HG02970 (cell line): ENCODE measurements at regions not wholly inside any gene's neighbourhood (a gene's known extent, or its start where the extent isn't known, plus 50 kb on each side); places are given as distances from the start of the nearest gene placed in this dataset.
"Not testable (repeated sequence)": the region's sequence is repeated elsewhere in the genome, so short reads cannot be mapped to it uniquely, and the experiment has no call there.

Experiments used
- ATAC-seq: cut with Tn5 transposase; IDR thresholded peaks from one replicate; pipeline ENCODE4 v1.9.1; 2021; ENCODE audit warnings: mild to moderate bottlenecking, moderate library complexity, moderate number of reproducible peaks; ENCODE audit not compliant: unreplicated experiment, low FRiP score

DNA sequence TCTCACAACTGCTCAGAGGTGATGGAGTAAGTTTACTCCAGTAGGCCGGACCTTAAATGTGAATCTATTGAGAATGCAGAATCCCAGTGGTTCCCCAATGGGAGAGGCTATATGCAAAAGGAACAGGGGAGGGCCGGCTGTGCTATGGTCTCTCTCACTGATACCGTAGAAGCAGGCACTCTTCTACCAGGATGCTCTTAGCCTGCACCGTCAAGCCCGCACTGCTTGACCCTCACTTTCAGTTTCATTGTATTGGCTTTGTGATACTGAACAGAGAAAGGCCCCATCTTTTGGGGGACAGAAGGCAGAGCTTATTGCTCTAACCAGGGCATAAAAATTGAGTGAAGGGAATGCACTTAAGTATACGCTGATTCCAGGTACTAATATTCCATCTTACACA lies 615.0 kb upstream of the RGMB start:
- no peak for ATAC-seq

DNA sequence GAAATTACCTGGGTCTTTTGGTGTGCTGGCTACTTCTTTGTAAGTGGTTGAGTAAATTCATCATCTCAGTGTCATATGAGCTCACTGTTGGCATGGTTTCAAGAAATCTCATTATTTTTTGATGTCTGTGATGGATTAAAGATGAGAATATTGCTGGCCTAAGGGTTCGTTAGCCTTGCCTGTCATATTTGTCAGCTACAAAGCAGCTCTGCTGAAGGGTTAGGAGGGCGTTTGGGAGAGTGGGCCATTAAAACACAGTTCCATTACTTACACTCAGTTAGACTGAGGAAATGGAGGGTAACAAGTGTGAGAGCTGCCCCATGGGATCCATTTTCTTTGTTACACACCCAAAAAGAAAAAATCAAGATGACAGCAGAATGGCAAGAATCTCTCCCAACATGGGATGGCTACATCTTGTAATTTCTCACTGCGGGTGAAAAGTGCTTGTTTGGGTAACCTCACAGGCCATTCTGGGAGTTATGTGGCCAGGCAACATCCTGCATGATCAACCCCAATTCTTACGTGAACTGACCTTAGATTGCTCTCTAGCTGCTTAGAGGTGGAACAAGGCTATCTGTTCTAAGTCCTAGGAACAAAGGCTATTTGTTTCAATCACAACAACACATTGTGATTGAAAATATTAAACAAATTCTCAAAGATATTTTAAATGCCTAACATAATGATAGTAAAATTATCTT lies 609.5 kb upstream of the RGMB start:
- no peak for ATAC-seq

DNA sequence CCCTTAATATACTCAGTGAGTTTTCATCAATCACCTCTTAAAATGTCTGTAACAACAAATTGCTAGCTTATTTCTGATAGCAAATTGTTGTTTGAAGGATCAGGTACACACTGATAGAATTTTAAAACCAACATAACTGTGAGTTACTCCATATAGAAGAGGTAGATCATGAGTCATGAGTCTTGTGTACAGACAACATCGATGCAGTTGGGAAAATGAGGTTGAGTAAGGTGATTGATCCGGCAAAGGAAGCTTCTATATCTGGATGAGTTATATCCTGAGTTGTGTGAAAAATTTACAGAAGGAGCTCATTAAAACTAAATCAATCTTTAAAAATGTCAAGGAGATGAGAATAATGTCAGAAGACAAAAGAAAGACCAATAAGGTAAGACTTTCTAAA lies 604.6 kb upstream of the RGMB start:
- no peak for ATAC-seq

DNA sequence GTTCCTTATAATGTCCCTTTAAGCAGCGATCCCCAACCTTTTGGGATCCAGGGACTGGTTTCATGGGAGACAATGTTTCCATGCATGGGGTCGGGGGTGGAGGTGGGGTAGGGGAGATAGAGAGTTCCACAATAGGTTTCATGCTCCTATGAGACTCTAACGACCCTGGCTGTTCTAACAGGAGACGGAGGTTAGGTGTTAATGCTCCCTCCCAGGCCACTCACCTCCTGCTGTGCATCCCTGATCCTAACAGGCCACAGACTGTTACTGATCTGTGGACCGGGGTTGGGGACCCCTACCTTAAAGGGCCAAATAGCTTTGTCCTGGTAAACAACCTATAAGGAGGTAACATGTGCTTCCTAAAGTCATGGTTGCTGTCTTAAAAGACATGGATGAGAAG lies 602.5 kb upstream of the RGMB start:
- no peak for ATAC-seq

DNA sequence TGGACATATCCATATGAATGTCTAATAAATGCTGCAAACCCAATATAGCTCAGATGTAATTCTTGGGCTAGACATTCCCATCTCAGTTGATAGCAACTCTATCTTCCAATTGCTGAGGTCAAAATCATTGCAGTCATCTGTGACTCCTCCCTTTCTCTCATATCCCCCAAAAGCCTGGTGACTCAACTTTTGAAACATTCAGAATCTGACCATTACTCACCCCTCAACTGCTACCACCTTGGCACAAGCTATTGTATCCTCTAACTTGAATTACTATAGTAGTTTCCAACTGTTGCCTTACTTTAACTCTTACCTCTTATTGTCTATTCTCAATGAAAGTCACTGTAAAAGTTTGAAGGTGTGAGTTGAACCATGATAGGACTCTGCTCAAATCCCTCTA lies 600.1 kb upstream of the RGMB start:
- no peak for ATAC-seq

DNA sequence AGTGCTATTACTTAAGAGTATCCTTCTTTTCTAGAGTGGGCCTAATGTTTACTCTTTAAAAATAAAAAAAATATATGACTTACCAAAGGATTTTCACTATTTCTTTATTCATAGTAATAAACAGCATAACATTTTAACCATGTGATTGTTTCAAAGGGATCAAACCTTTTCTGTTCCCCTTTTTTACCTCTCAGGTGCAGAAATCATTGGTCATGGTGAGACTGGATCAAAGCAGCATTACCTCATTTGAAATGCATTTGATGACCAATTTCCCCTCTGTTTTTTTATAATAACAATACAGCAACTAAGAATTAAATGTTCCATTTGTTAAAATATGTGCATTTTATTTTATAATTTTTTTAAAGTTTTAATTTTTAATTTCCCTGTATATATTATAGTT lies 598.0 kb upstream of the RGMB start:
- ATAC-seq: no peak

DNA sequence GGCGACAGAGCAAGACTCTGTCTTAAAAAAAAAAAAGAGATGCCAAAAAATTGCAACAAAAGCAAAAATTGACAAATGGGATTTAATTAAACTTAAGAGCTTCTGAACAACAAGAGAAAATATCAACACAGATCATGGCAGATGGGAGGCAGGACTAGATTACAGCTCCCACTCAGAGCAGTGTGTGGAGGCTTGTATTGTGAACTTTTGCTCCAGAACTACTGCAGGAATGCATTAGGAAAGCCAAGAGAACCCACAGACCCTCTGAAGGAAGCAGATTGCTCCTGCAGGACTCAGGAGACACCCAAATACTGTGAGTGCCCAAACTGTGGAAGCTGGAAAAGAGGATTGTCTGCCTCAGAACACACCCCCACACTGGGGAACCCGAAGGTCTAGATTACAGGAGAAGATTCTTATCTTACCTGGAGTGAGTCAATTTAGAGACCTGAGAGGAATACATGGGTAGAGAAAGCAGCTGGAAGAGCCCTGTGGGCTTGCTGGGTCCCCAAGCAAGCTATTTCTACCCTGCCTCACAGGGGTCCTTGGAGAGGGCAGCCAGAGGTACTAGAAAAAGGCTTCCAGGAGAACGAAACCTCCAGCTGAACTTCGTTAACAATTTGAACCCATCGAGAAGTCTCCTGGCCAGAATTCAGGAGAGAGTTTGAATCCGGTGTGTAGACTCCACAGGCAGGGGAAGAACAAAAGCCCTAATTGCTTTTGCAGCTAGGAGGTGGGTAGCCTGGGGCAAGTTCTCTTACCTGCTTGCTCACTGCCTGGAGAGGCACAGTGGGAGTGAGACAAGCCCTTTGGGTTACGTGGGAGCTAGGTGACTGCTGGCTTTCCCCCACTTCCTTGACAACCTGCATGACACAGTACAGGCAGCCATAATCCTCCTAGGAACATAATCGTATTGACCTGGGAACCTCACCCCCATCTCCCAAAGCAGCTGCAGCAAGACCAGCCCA lies 593.4 kb upstream of the RGMB start:
- no peak for ATAC-seq

DNA sequence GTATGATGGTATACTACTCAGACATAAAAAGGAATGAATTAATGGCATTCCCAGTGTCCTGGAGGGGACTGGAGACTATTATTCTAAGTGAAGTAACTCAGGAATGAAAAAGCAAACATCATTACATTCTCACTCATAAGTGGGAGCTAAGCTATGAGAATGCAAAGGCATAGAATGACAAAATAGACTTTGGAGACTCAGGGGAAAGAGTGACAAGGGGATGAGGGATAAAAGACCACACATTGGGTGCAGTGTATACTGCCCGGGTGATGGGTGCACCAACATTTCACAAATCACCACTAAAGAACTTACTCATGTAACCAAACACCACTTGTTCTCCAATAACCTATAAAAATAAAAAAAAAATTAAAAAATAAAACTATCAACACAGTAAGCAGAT lies 587.3 kb upstream of the RGMB start:
- no peak for ATAC-seq

DNA sequence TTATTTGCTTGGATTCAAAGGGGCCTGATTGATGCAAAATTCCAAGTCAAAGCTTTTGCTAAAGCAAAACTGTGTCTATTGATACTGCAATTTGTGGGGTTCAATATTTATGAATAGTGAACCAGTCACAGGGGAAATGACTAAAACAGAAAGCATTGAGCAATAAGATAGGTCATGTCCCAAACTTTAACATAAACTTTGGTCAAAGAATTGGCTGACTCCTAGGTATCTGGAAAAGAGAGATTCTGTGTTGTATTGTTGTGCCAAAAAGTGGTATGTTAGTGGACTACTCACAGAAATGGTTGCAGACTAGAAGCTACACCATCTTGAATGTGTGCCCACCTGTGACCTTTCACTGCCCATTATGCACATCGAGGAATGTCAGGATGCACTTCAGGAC lies 585.5 kb upstream of the RGMB start:
- no peak for ATAC-seq

DNA sequence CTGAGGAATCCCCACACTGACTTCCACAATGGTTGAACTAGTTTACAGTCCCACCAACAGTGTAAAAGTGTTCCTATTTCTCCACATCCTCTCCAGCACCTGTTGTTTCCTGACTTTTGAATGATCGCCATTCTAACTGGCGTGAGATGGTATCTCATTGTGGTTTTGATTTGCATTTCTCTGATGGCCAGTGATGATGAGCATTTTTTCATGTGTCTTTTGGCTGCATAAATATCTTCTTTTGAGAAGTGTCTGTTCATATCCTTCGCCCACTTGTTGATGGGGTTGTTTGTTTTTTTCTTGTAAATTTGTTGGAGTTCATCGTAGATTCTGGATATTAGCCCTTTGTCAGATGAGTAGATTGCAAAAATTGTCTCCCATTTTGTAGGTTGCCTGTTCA lies 583.1 kb upstream of the RGMB start:
- not testable (repeated sequence) for ATAC-seq

DNA sequence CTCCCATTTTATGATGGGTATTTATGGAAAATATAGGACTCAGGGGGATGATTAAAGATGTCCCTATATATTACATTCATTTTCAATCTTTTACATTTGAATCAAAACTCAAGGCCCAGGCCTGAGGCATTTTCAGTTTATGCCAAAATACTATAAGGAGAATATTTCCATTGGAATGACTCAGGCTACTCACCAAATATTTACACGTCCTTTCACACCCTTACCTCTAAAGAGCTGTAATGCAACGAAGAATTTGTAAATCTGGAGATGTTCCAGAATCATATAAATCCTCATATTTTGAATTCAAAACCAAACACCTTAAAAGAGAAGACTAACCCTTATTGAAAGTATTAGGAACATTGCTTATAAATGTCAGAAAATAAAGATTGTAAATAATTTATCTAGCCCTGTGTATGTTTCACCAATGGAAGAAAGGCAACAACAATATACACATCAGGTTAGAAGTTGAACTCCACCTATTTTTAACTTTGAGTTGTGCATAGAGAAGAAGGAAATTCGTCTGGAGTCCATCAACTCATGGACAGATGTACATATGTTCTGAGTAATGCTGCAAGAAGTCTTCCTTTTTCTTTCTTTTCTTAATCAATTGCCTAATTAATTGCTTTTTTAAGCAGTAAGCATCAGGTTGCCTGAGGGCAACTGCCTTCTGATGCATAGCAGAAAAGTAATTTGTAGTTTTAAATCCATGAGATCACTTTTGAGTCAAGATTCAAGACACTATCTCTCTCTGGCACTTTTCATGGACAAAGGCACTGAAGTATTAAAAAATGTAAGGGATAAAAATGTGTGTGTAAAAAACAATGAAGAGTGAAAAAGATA lies 579.3 kb upstream of the RGMB start:
- ATAC-seq: no peak

DNA sequence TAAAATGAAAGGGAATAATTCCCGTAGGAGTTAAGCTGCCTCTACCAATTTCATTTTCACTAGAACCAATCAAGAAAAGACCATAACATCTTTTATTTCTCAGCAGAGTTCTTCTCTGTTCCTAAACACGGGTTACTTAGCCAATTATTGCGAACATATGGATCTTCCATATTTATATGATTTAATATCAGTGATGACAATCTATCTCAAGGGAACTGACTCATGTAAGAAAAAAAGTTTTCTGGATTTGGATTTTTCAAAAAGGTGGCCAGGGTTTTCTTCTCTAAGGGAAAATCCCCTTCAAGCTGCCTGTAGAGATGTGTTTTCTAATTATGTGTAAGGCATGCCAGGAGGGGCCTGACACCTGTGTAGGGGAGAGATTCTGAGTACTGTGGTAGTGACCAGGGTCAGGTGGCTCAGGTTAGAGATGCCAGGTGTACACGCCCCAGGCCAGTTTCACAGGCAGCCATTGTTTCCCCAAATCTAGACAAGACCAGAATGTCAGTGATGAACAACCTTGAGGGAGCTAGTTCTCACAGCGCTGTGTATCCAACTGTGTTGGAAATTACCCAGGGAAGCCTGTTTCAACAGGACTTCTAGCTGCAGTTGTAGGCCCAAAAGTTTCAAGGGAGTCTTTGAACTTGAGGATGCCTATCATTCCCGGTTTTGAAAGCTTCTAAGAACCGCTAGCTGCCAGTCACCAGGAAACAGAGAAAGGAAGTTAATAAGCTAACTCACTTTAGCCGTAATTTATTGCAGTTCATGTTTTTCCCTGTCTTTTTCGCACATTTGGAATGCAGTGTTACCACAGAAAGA lies 572.5 kb upstream of the RGMB start:
- ATAC-seq: no peak

DNA sequence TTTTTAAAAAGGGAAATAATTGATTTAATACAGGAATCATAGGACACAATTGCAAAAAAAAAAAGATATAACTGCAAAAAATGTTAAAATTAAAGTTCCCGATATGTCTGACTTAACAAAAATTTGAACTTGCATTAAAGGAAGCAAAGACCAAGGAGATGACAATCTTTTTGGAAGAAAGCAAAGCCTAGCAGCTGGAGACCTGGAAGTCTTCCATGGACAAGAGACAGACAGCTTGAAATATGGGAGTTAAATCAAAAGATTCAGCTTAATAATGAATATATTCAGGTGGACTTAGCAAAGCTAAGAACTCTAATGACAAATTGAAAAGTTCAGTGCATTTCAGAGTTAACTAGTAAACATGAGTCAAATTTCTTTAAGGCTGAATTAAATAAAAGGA lies 568.7 kb upstream of the RGMB start:
- no peak for ATAC-seq

DNA sequence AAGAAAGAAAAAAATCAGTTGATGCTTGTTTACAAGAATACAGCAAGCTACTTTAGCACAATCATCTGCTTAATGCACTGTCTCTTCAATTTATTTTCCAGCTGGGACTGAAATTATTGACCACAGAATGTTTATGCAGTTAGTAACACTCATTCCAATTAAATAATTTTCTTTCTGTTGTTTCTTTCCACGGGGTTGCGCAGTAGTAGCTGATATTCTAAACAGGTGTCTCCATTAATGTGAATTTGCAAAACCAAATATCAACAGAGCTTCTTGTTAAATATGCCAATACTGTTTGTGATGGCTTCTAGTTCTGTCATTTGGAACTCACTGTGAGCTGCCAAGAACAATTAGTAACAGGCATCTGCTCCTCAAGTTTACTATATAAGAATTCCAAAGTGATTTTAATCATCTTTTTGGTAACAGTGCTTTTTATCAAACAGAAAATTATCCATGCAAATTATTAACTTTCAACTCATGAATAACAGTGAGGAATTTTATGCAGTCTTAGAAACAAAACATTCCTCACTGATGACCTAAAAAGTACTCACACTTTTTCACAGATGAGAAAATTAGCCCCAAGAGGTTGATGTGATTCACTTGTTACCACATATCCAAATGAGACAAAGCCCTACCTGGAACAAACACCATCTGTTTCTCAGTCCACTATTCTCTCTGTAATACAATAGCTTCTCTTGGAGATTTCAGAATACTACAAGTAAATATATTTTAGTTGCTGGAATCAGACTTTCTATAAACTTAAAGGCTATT lies 567.6 kb upstream of the RGMB start:
- no peak for ATAC-seq

DNA sequence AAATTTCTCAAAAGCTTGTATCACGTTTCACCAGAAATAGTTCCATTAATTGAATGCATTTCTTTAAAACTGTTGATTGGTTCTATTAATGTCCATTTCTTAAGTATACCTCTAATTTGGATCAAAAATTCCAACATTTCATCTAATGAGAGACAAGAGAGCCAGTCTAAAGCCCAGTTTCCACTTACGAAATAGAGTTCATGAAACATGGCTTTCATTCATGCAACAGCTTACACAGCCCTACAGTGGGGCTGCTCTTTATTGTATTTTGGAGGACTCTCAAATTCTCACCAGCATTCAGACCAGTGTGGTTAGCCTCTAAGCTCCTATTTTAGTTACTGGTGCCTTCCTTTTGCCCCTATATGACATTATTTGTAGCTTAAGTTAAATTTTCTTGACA lies 566.9 kb upstream of the RGMB start:
- ATAC-seq: no peak

DNA sequence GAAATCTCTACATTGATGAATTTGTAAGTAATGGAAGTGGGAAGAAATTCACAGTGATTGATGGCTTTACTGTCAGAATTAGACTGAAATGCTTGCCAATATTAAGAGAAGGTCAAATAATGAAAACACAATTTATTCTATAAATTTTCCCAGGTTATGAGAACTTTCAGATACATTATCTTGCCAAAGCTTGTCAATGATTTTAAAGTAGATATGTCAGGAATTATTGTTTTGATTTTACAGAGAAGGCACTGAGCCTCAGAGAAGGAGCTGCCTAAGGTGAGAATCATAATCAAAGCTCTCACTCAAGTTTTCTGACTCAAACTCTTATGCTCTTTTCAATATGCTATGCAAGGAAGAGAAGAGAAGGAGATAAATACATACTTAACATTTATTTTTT lies 564.0 kb upstream of the RGMB start:
- ATAC-seq: no peak

DNA sequence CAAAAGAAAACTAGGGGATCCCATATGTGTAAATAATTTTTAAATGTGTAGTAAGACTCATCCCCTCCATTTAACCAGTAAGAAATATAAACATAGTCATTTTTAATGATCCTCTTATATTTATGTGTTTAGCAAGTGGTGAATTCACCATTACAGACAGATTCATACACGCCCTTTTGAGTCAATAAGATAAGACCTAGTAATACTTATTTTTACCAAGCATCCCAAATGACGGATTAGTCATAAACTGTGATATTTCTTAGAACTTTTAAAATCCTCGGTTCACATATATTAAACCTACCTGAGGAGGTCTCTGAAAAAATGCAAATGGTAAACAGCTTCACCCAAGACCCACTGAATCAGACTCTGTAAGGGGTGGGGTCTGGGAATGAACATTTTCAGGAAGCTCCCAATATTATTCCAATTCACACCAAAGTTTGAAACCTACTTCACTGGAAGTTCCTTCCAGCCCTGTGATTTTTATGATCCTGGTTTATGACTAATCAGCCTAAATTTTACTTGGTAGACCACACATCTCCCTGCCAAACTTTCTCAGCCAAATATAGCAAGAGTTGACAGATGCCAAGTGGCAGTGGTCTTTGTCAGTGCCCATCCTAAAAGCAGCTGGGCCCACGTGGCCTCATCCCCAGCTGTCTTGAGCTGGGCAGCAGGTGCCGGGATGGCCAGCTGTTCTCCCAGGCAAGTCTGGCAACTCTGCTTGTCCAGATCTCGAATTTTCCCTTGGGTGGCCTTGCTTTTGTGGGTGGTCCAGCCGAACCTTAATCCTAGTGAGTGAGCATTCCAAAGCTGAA lies 559.0 kb upstream of the RGMB start:
- no peak for ATAC-seq

DNA sequence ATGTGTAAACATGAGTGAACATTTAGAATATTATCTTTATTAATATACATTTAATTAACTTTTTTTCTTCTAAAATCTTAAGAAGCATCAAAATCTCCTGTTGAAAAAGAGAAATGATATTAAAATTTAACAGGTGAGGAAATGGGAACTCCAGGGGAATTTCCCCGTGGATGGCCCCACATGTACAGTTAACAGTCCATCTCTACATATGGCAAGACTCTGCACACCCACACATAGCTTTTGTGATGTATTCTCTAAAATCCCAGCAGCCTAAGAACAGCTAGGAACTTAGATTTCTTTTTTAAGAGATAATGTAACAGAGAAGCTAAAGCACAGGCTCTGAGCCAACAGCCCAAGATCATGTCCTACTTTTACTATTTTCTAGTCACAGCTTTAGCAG lies 556.3 kb upstream of the RGMB start:
- no peak for ATAC-seq

DNA sequence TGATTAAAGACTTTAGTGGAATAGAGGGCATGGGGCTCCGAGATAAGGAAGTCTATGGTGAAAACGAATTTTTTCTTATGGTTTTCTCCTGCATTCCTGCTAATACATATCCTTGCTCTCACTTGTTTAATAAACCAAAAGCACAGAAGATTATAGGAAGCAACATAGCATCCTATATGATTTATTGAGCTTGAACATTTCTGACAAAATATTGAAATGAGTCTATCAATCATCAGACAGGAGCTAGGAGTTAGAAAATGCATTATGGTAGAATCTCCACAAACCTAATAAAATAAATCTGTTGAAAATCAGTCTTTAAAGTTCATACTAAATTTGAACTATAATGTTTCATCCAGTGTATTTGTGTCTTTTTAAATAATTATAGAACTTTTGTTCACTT lies 554.6 kb upstream of the RGMB start:
- no peak for ATAC-seq
